IMR-90 (cell line): ENCODE measurements at regions not wholly inside any gene's neighbourhood (a gene's known extent, or its start where the extent isn't known, plus 50 kb on each side); places are given as distances from the start of the nearest gene placed in this dataset.

ENCODE experiments used
- BHLHE40 ChIP-seq: fragments of 150-350 bp; IDR thresholded peaks from 2 replicates; pipeline ENCODE4 v1.6.1; 2016; ENCODE audit warnings: mild to moderate bottlenecking, low read depth, low read length
- CTCF ChIP-seq: conservative IDR thresholded peaks from 2 replicates; pipeline ENCODE4 v1.5.1; 2012; ENCODE audit warnings: mild to moderate bottlenecking, low read depth, low read length, improper control_type of control experiment
- POLR2A ChIP-seq: IDR thresholded peaks from 2 replicates; pipeline ENCODE4 v1.6.1; 2012; ENCODE audit warnings: mild to moderate bottlenecking, low read depth, low read length
- RCOR1 ChIP-seq: IDR thresholded peaks from 2 replicates; pipeline ENCODE4 v1.6.1; 2012; ENCODE audit warnings: mild to moderate bottlenecking, low read length, improper control_type of control experiment; ENCODE audit not compliant: insufficient replicate concordance

GRCh38 chr4:59647011-59647410 is 1553.1 kb upstream of the ADGRL3 start:
- TF ChIP-seq CTCF (no peak), POLR2A (no peak), BHLHE40 (no peak), RCOR1 (no peak)
